Endothelial cell of umbilical vein (primary cell): ENCODE measurements at regions not wholly inside any gene's neighbourhood (a gene's known extent, or its start where the extent isn't known, plus 50 kb on each side); places are given as distances from the start of the nearest gene placed in this dataset.

Source experiments
- BruUV-seq: library from RNA; stranded (reverse); fragments of 400-500 nt; replicated peaks from 2 replicates; lab custom pipeline; 2021; lab: Mats Ljungman, UMichigan
- CTCF ChIA-PET: fragments of 300-600, 350-600 bp; sonication (Branson Sonifier 250); formaldehyde crosslinking; loops from one replicate; lab custom pipeline; 2021; ENCODE audit warnings: antibody characterized with exemption, inconsistent platforms; lab: Charles Lee
- POLR2A ChIA-PET: fragments of 300-600, 350-600 bp; sonication (Branson Sonifier 250); formaldehyde crosslinking; loops from one replicate; lab custom pipeline; 2021; ENCODE audit warnings: antibody characterized with exemption, inconsistent platforms; lab: Charles Lee
- DNase-seq: peaks from one replicate; pipeline ENCODE4 v3.0.0-alpha.2; 2011; ENCODE audit warnings: low read depth, low spot score
- FAIRE-seq: peaks from 2 replicates; lab custom pipeline; 2011; peaks lifted over from hg19 to GRCh38; lab: Jason Lieb, UNC
- H2AFZ ChIP-seq: 2 replicates; pipeline ENCODE4 v1.6.0; 2012; ENCODE audit warnings: low read depth, low read length, control low read depth, inconsistent platforms
- H3K27ac ChIP-seq: 2 replicates; pipeline ENCODE4 v1.5.1; 2011; ENCODE audit warnings: low read depth, mild to moderate bottlenecking, control low read depth, low read length, moderate library complexity; ENCODE audit not compliant: insufficient read depth
- H3K27me3 ChIP-seq, 2 experiments: 2 replicates each; pipeline versions ENCODE4 v1.6.0 to v1.6.1; 2011; ENCODE audit warnings: low read length in 2 of 2, mixed read lengths in 1 of 2; ENCODE audit not compliant: control insufficient read depth in 2 of 2, insufficient read depth in 2 of 2
- H3K36me3 ChIP-seq, 2 experiments: 2 replicates in 1 of 2; 3 replicates in 1 of 2; pipeline ENCODE4 v1.5.1; 2011; ENCODE audit warnings: low read length in 2 of 2, mild to moderate bottlenecking in 1 of 2, moderate library complexity in 1 of 2; ENCODE audit not compliant: control insufficient read depth in 2 of 2, insufficient read depth in 2 of 2; ENCODE audit errors: extremely low read depth in 1 of 2
- H3K4me1 ChIP-seq: 3 replicates; pipeline ENCODE4 v1.5.1; 2011; ENCODE audit warnings: mild to moderate bottlenecking, low read length; ENCODE audit not compliant: control insufficient read depth, insufficient read depth; ENCODE audit errors: extremely low read depth
- H3K4me2 ChIP-seq: 2 replicates; pipeline ENCODE4 v1.6.1; 2011; ENCODE audit warnings: low read length, control low read depth, mixed read lengths; ENCODE audit not compliant: insufficient read depth
- H3K4me3 ChIP-seq, 3 experiments: fragments of 200-600 bp in 1 of 3; sonication (generic), shearing (Covaris generic) in 1 of 3; replicated peaks in 1 of 3; 2 replicates each; pipeline ENCODE4 v1.5.1; 2011 to 2016; ENCODE audit warnings: control low read depth in 3 of 3, low read length in 3 of 3, mild to moderate bottlenecking in 2 of 3, inconsistent platforms in 1 of 3, low read depth in 1 of 3, moderate library complexity in 1 of 3; ENCODE audit not compliant: insufficient read depth in 1 of 3
- H3K79me2 ChIP-seq: 2 replicates; pipeline ENCODE4 v1.6.0; 2012; ENCODE audit warnings: low read length, inconsistent platforms; ENCODE audit not compliant: control insufficient read depth, insufficient read depth
- H3K9ac ChIP-seq: replicated peaks from 2 replicates; pipeline ENCODE3; 2011; ENCODE audit warnings: low read length, control low read depth; ENCODE audit not compliant: insufficient read depth; ENCODE audit errors: extremely low read depth
- H3K9me1 ChIP-seq: replicated peaks from 3 replicates; pipeline ENCODE4 v1.6.0; 2011; ENCODE audit warnings: mild to moderate bottlenecking, low read length; ENCODE audit not compliant: control insufficient read depth, insufficient read depth; ENCODE audit errors: extremely low read depth
- H3K9me3 ChIP-seq: replicated peaks from 2 replicates; pipeline ENCODE4 v1.5.1; 2012; ENCODE audit warnings: low read length, inconsistent platforms; ENCODE audit not compliant: control insufficient read depth, insufficient read depth
- H4K20me1 ChIP-seq: replicated peaks from 2 replicates; pipeline ENCODE3; 2011; ENCODE audit warnings: mild to moderate bottlenecking, low read length; ENCODE audit not compliant: control insufficient read depth, insufficient read depth; ENCODE audit errors: extremely low read depth
- CTCF ChIP-seq, 2 donors: IDR thresholded peaks; 1 replicate in 1 of 2; 2 replicates in 1 of 2; pipeline ENCODE4 v1.5.1; 2011; ENCODE audit warnings: low read length in 2 of 2, mild to moderate bottlenecking in 2 of 2, moderate library complexity in 2 of 2, control low read depth in 1 of 2, inconsistent platforms in 1 of 2, low read depth in 1 of 2; ENCODE audit not compliant: insufficient read depth in 1 of 2; ENCODE audit errors: extremely low read depth in 1 of 2
- EZH2 ChIP-seq: IDR thresholded peaks from 2 replicates; pipeline ENCODE4 v1.6.1; 2012; ENCODE audit warnings: borderline replicate concordance, low read depth, mild to moderate bottlenecking, moderate library complexity, low read length, inconsistent platforms; ENCODE audit not compliant: severe bottlenecking
- FOS ChIP-seq: IDR thresholded peaks from 2 replicates; pipeline ENCODE4 v1.6.1; 2011; ENCODE audit warnings: mild to moderate bottlenecking, low read length, moderate library complexity, borderline replicate concordance; ENCODE audit not compliant: insufficient read depth
- GATA2 ChIP-seq: IDR thresholded peaks from 2 replicates; pipeline ENCODE4 v1.7.0; 2011; ENCODE audit warnings: low read depth, mild to moderate bottlenecking, moderate library complexity, mixed read lengths, low read length; ENCODE audit not compliant: insufficient read length, insufficient read depth
- JUN ChIP-seq: IDR thresholded peaks from 2 replicates; pipeline ENCODE4 v1.6.1; 2011; ENCODE audit warnings: borderline replicate concordance, low read depth; ENCODE audit not compliant: insufficient read length, insufficient read depth
- MAX ChIP-seq: IDR thresholded peaks from 2 replicates; pipeline ENCODE4 v1.6.1; 2011; ENCODE audit not compliant: insufficient read depth, insufficient read length
- MYC ChIP-seq: IDR thresholded peaks from one replicate; pipeline ENCODE4 v1.6.1; 2011; ENCODE audit warnings: mild to moderate bottlenecking, low read depth, low read length
- POLR2A ChIP-seq: IDR thresholded peaks from 2 replicates; pipeline ENCODE4 v1.6.1; 2012; ENCODE audit warnings: low read depth, mild to moderate bottlenecking, control low read depth, low read length
- POLR2AphosphoS5 ChIP-seq: IDR thresholded peaks from 2 replicates; pipeline ENCODE4 v1.6.1; 2012; ENCODE audit warnings: low read depth, mild to moderate bottlenecking, control low read depth, low read length, moderate library complexity; ENCODE audit not compliant: insufficient read depth
- dilution Hi-C: fragments of 300-500 bp; cut with MboI; formaldehyde crosslinking; loops from one replicate; pipeline ENCODE4 v1.15.0; 2019; ENCODE audit warnings: low sequenced_read_pairs; ENCODE audit not compliant: extremely low pct_ligation_motif_present
- intact Hi-C: fragments of 100-400 bp; cut with micrococcal nuclease; formaldehyde crosslinking; loops from one replicate; pipeline ENCODE4 v1.10.0; 2022

DNA sequence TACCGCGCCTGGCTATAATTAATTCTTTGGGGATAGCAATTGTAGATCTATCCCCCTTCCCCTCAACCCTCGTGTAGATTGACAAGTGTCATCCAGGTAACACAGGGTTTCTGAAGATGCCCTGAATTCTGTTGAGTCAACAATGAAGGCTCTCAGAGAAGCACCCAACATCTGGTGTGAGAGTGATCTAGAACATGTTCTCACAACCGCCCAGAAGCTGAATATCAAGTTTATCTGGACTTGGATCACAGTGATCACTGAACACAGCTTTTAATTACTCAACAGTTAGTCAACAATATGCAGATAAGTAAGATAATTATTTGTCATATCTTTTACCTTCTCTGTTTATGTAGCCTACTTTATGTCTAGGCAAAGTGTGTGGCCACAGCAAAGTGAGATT is 204.2 kb upstream of the RGMB start:
- DNase-seq = no peak
- no peak overlapping the region for H3K4me2 ChIP-seq
- peaks cover 2% of the 10 kb centered on the region for H3K4me1 ChIP-seq
- BruUV-seq = no TSS peak
- POLR2A ChIA-PET = no interaction called here
- no peaks in the 10 kb centered on the region for H3K36me3 ChIP-seq
- intact Hi-C loops (no loop called here), dilution Hi-C loops (no loop called here)
- no peak overlapping the region for H2AFZ ChIP-seq
- H3K4me3 ChIP-seq = no peak overlapping the region
- FAIRE-seq = peak; percentile 18
- H3K9me3 ChIP-seq = no peaks in the 10 kb centered on the region
- no peaks in the 10 kb centered on the region for H3K27me3 ChIP-seq
- H3K9me1 ChIP-seq = no peaks in the 10 kb centered on the region
- CTCF ChIA-PET = no interaction called here
- no peak overlapping the region for H3K27ac ChIP-seq
- H4K20me1 ChIP-seq = no peaks in the 10 kb centered on the region
- H3K79me2 ChIP-seq = no peaks in the 10 kb centered on the region
- H3K9ac ChIP-seq = no peak overlapping the region
- TF ChIP-seq CTCF (IDR thresholded peaks at IDR 0.05; ENCODE audit: extremely low read depth in 1 of 2, insufficient read depth in 1 of 2, low read depth in 1 of 2, low read length in 2 of 2) = no peak
- TF ChIP-seq JUN = no peak
- no peak for TF ChIP-seq FOS
- TF ChIP-seq MYC = no peak
- no peak for TF ChIP-seq MAX
- no peak for TF ChIP-seq GATA2
- no peak for TF ChIP-seq POLR2A
- TF ChIP-seq EZH2 = no peak
- no peak for TF ChIP-seq POLR2AphosphoS5
